Thoracic aorta (tissue), 2 donors: ENCODE measurements at regions not wholly inside any gene's neighbourhood (a gene's known extent, or its start where the extent isn't known, plus 50 kb on each side); places are given as distances from the start of the nearest gene placed in this dataset.

Source experiments
- ATAC-seq: fragments of 150-250 bp; one replicate; pipeline ENCODE4 v1.8.0; 2017; ENCODE audit warnings: low read depth; ENCODE audit not compliant: insufficient number of reproducible peaks, low FRiP score
- DNase-seq: peaks from one replicate; pipeline ENCODE4 v3.0.0-alpha.2; 2020; ENCODE audit warnings: low spot score
- H3K27ac ChIP-seq, 2 donors: fragments of 200-600 bp; sonication (generic); 1 replicate in 1 of 2; 2 replicates in 1 of 2; pipeline ENCODE4 v1.5.1; 2016; ENCODE audit warnings: mild to moderate bottlenecking in 2 of 2, moderate library complexity in 2 of 2
- H3K27me3 ChIP-seq: fragments of 200-600 bp; sonication (generic); replicated peaks from 2 replicates; pipeline ENCODE4 v1.6.0; 2016; ENCODE audit warnings: mild to moderate bottlenecking; ENCODE audit not compliant: insufficient read depth
- H3K36me3 ChIP-seq: fragments of 200-600 bp; sonication (generic); one replicate; pipeline ENCODE4 v1.5.1; 2016
- H3K4me1 ChIP-seq, 2 donors: fragments of 200-600 bp; sonication (generic); 1 replicate in 1 of 2; 2 replicates in 1 of 2; pipeline versions ENCODE4 v1.5.1 to v1.6.0; 2016; ENCODE audit warnings: low read depth in 2 of 2, mild to moderate bottlenecking in 1 of 2; ENCODE audit not compliant: control insufficient read depth in 1 of 2
- H3K4me3 ChIP-seq: fragments of 200-600 bp; sonication (generic); 2 replicates; pipeline ENCODE4 v1.5.1; 2016; ENCODE audit warnings: mild to moderate bottlenecking
- H3K9me3 ChIP-seq: fragments of 200-600 bp; sonication (generic); 2 replicates; pipeline ENCODE4 v1.5.1; 2016
- TF ChIP-seq, protein P1 (sequence below): fragments of 200-600 bp; sonication (generic); IDR thresholded peaks from one replicate; pipeline ENCODE4 v1.5.1; 2019; ENCODE audit warnings: antibody characterized with exemption

GRCh38 chr2:74739733-74740241 lies 85.7 kb downstream of the SEMA4F start:
- Histone ChIP-seq H3K27ac (no peak overlapping the region), H3K4me1 (peaks cover 10 to 24% of the 10 kb centered on the region in 2 donors), H3K36me3 (no peaks in the 10 kb centered on the region), H3K4me3 (no peak overlapping the region), H3K27me3 (no peaks in the 10 kb centered on the region), H3K9me3 (no peaks in the 10 kb centered on the region)
- TF ChIP-seq, protein P1, sequence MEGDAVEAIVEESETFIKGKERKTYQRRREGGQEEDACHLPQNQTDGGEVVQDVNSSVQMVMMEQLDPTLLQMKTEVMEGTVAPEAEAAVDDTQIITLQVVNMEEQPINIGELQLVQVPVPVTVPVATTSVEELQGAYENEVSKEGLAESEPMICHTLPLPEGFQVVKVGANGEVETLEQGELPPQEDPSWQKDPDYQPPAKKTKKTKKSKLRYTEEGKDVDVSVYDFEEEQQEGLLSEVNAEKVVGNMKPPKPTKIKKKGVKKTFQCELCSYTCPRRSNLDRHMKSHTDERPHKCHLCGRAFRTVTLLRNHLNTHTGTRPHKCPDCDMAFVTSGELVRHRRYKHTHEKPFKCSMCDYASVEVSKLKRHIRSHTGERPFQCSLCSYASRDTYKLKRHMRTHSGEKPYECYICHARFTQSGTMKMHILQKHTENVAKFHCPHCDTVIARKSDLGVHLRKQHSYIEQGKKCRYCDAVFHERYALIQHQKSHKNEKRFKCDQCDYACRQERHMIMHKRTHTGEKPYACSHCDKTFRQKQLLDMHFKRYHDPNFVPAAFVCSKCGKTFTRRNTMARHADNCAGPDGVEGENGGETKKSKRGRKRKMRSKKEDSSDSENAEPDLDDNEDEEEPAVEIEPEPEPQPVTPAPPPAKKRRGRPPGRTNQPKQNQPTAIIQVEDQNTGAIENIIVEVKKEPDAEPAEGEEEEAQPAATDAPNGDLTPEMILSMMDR = no peak
- ATAC-seq (no peak), DNase-seq (no peak)

DNA sequence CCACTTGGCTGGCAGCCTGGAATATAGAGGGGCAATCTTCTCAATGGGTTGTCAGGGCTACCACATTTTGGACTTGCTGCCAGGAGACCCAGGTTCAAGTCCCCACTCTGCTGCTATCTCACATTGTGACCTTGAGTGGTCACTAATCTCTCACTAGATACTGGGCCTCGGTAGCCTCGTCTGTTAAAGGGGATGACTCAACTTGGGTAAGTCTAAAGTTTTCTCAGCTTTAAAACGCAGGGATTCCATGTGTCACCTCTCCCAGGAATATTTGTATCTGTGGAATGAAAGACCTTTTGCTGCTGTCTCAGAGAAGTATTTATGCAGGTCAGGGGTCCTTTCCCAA lies 86.3 kb downstream of the SEMA4F start:
- H3K27me3 ChIP-seq = no peaks in the 10 kb centered on the region
- H3K4me1 ChIP-seq = peaks cover 10 to 24% of the 10 kb centered on the region in 2 donors
- peak overlapping the region; percentile 5 for H3K4me3 ChIP-seq
- no peaks in the 10 kb centered on the region for H3K36me3 ChIP-seq
- H3K27ac ChIP-seq = peak overlapping the region in 1 of 2 donors; percentile 79
- TF ChIP-seq, protein P1 = no peak
- ATAC-seq (peak; percentile 16), DNase-seq (no peak)
- no peaks in the 10 kb centered on the region for H3K9me3 ChIP-seq

DNA sequence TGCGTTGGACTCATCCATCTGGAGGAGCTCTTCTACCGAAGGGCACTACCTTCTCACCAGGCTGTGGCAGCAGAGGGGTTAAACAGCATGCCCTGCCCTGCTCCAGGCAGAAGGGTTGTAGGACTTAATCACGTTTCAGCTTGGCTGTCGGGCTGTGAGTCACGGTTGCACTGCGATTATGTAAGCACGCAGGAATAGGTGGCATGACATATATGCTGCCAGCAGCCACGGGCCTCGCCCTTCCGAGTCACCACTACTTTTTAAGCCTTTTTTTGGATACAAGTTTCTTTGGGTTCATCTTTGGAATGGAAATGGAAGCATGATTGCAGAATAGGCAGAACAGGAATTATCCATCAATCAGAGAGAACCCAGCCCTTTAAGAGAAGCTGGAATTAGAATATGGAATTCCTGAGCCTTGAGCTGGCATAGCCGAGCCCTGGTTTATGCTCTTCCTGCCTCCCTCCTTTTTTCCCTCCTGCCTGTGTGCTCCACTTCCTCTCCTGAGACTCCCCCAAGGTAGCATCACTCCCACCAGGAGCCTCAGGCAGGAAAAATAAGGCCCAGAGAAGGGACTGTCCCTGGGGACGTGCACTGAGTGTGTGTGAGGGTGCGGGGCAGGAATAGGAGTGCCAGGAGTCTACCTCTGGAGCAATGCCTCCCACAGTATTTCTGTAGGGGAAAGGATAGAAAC lies 86.8 kb downstream of the SEMA4F start:
- Histone ChIP-seq H3K27ac (peak overlapping the region; percentile 58 to 79), H3K27me3 (no peaks in the 10 kb centered on the region), H3K9me3 (no peaks in the 10 kb centered on the region), H3K36me3 (no peaks in the 10 kb centered on the region), H3K4me1 (peaks cover 10 to 24% of the 10 kb centered on the region in 2 donors), H3K4me3 (peak overlapping the region; percentile 5)
- DNase-seq (peak; percentile 62), ATAC-seq (peak; percentile 88)
- TF ChIP-seq, protein P1 = no peak

DNA sequence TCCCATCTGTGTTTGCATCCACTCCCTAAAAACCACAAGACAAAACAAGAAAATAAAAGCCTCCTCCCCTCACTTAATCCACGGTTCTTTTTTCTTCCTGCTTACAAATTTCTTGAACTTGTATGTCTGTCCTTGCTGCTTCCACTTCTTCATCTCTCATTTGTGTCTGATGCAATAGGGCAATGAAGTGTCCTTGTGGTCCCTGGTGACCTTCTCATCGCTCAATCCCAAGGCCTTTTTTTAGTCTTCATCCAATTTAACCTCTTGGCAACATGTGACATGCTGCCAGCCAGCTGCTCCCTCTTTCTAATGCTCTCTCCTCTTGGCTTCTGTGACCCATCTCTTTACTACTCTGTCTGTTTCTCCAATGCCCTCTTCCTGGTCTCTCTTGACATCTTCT lies 87.6 kb downstream of the SEMA4F start:
- DNase-seq = no peak
- peak overlapping the region; percentile 58 to 79 for H3K27ac ChIP-seq

GRCh38 chr2:74742471-74742870 lies 88.4 kb downstream of the SEMA4F start:
- DNase-seq (no peak), ATAC-seq (no peak)
- peaks cover 10 to 24% of the 10 kb centered on the region in 2 donors for H3K4me1 ChIP-seq
- no peaks in the 10 kb centered on the region for H3K9me3 ChIP-seq
- no peak overlapping the region for H3K4me3 ChIP-seq
- no peaks in the 10 kb centered on the region for H3K36me3 ChIP-seq
- TF ChIP-seq, protein P1 = no peak
- H3K27me3 ChIP-seq = no peaks in the 10 kb centered on the region
- H3K27ac ChIP-seq = no peak overlapping the region

More for the DNA sequence above, 87.6 kb downstream of the SEMA4F start:
- no peaks in the 10 kb centered on the region for H3K36me3 ChIP-seq
- no peaks in the 10 kb centered on the region for H3K9me3 ChIP-seq
- H3K4me1 ChIP-seq = peaks cover 10 to 24% of the 10 kb centered on the region in 2 donors
- TF ChIP-seq, protein P1 = no peak
- no peak for ATAC-seq
- H3K27me3 ChIP-seq = no peaks in the 10 kb centered on the region
- no peak overlapping the region for H3K4me3 ChIP-seq
